ENCODE measurements at regions not wholly inside any gene's neighbourhood (a gene's known extent, or its start where the extent isn't known, plus 50 kb on each side); places are given as distances from the start of the nearest gene placed in this dataset.
A peak's percentile ranks its signal among the peaks of the same experiment; 100 is the strongest.

DNA sequence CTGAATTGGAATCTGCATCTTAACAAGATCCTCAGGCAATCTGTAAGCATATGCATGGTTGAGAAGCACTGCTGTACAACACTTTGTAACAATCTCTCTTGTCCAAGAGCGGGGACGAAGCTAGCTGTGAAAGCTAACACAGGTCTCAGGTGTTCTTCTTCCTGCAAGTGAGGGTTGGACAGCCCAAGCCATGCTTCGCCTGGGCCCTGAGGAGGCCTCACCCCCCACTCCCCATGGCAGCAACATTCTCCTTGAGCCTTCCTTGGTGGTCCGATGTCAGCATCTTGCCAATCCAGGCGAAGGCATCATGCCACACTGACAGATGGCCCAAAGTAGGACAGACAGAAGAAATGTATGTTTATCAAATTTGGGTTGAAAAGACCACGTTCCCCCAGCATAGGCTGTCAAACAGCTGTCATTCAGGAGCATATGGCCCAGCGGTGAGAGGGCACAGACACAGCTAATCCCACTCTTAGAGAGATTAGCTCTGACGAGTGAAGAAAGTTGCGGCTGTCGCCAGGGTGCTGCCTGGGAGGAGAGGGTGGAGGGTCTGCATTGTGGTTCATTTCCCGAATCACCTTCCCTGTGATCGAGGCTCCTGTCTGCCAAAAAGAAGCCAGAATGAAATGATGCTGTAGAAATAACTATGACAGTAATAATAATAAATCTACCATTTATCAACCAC is 344.7 kb downstream of the MYCN start:
- no peak for TF ChIP-seq CTCF (IDR thresholded peaks at IDR 0.05)
- no peaks in the 10 kb centered on the region for H3K4me1 ChIP-seq
- H3K4me3 ChIP-seq, result no peak overlapping the region
- H3K9me3 ChIP-seq, result no peaks in the 10 kb centered on the region
- no peaks in the 10 kb centered on the region for H3K27me3 ChIP-seq
- no peak overlapping the region for H3K27ac ChIP-seq
- H3K36me3 ChIP-seq, result no peaks in the 10 kb centered on the region
- DNase-seq (ENCODE audit: low spot score), result no peak

DNA sequence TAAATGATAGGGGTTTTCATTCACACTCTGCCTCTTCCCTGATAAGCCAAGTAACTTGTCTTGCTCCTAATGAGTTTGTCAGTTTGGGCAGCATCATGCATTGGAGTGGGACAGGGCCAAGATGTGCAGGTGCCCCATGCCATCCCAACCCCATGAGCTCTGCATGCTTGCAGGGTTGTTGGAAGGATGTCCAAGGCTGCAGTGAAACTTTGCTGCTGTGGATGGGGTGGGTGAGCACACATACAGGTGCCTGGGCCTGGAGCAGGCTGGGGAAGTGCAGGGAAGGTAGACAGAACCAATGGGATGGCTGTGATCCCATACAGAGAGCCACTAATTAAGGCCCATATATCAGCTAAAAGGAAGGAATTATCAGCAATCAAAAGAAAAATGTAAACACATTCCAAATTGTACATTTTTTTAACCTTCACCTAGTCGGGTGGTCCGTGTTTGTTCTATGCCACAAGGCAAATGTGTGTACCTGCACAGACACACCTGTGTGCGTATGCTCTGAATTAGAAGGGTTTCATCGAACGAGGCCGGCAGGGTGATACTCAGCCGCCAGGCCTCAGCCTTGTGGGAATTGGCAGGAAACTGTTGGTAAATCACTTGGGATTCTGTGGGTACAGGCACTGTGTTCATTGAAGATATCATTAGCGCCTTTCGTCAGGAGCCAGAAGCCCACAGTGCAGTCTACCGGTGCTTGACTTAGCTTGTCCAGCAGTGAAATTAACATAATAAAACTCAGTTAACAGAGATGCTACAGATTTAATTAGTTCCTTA is 342.9 kb downstream of the MYCN start:
- Histone ChIP-seq H3K4me1 (no peaks in the 10 kb centered on the region), H3K4me3 (no peak overlapping the region), H3K9me3 (no peaks in the 10 kb centered on the region), H3K36me3 (no peaks in the 10 kb centered on the region), H3K27ac (no peak overlapping the region), H3K27me3 (no peaks in the 10 kb centered on the region)
- DNase-seq (ENCODE audit: low spot score), result no peak
- TF ChIP-seq CTCF (IDR thresholded peaks at IDR 0.05), result no peak

GRCh38 chr2:16282511-16282910 is 342.2 kb downstream of the MYCN start:
- Histone ChIP-seq H3K36me3 (no peaks in the 10 kb centered on the region), H3K9me3 (no peaks in the 10 kb centered on the region), H3K4me1 (no peaks in the 10 kb centered on the region), H3K4me3 (no peak overlapping the region), H3K27me3 (no peaks in the 10 kb centered on the region), H3K27ac (no peak overlapping the region)
- no peak for TF ChIP-seq CTCF (IDR thresholded peaks at IDR 0.05)
- DNase-seq (ENCODE audit: low spot score), result no peak

- Histone ChIP-seq H3K4me1 (no peaks in the 10 kb centered on the region), H3K36me3 (no peaks in the 10 kb centered on the region), H3K27ac (no peak overlapping the region), H3K4me3 (no peak overlapping the region), H3K9me3 (no peaks in the 10 kb centered on the region), H3K27me3 (no peaks in the 10 kb centered on the region)
- TF ChIP-seq CTCF (IDR thresholded peaks at IDR 0.05), result peak in 1 of 2 donors; percentile 64
- DNase-seq (ENCODE audit: low spot score), result no peak
Measured at GRCh38 chr2:16281451-16282335, 341.3 kb downstream of the MYCN start.

DNA sequence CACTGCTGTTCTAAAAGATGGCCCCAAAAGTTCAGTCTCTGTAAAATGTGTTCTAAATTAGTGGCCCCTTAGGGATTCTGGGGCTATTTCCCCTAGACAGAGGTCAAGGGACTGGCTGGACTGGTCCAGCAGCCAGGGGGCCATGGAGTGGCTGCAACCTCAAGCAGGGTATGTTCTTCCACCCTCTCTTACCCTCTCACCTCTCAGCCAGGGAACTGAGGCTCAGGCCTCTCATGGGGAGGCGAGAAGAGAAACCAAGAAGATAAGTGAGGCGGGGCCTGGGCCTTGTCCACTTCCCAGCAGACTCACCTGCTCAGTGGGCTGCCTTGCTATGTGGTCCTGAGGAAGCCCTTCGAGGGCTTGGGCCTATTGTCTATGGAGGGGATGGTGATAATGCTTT is 339.7 kb downstream of the MYCN start:
- Histone ChIP-seq H3K36me3 (no peaks in the 10 kb centered on the region), H3K4me1 (no peaks in the 10 kb centered on the region), H3K9me3 (no peaks in the 10 kb centered on the region), H3K27ac (no peak overlapping the region), H3K27me3 (no peaks in the 10 kb centered on the region), H3K4me3 (no peak overlapping the region)
- no peak for TF ChIP-seq CTCF (IDR thresholded peaks at IDR 0.05)
- DNase-seq (ENCODE audit: low spot score), result no peak
